OCI-LY7 (cell line): ENCODE measurements at regions not wholly inside any gene's neighbourhood (a gene's known extent, or its start where the extent isn't known, plus 50 kb on each side); places are given as distances from the start of the nearest gene placed in this dataset.

Experiments used
- BruUV-seq: library from RNA; stranded (reverse); fragments of 400-500 nt; replicated peaks from 2 replicates; lab custom pipeline; 2021; lab: Mats Ljungman, UMichigan
- CTCF ChIA-PET: fragments of 300-600 bp; sonication (Branson Sonifier 250); formaldehyde crosslinking; loops from one replicate; lab custom pipeline; 2022; ENCODE audit warnings: antibody characterized with exemption; ENCODE audit not compliant: unreplicated experiment; lab: Charles Lee
- POLR2A ChIA-PET: fragments of 300-600 bp; sonication (Branson Sonifier 250); formaldehyde crosslinking; loops from one replicate; lab custom pipeline; 2022; ENCODE audit warnings: antibody characterized with exemption; lab: Charles Lee
- DNase-seq: peaks from one replicate; pipeline ENCODE4 v3.0.0-alpha.2; 2015; ENCODE audit warnings: low spot score
- H2AFZ ChIP-seq: fragments of 200-600 bp; sonication (generic), shearing (Covaris generic); 2 replicates; pipeline ENCODE4 v1.6.1; 2014; ENCODE audit warnings: mild to moderate bottlenecking, antibody characterized with exemption, low read length, moderate library complexity
- H3K27ac ChIP-seq: fragments of 200-600 bp; sonication (generic); 2 replicates; pipeline ENCODE4 v1.5.1; 2014; ENCODE audit warnings: mixed run types, low read depth, mild to moderate bottlenecking, moderate library complexity, low read length, inconsistent platforms; ENCODE audit not compliant: poor library complexity, severe bottlenecking
- H3K36me3 ChIP-seq: fragments of 200-600 bp; sonication (generic); 2 replicates; pipeline ENCODE4 v1.6.1; 2014; ENCODE audit warnings: mild to moderate bottlenecking, antibody characterized with exemption, low read length, moderate library complexity, mixed read lengths; ENCODE audit not compliant: insufficient read depth
- H3K4me1 ChIP-seq: fragments of 200-600 bp; sonication (generic); 2 replicates; pipeline ENCODE4 v1.5.1; 2014; ENCODE audit warnings: mild to moderate bottlenecking, low read length; ENCODE audit not compliant: insufficient read depth, poor library complexity, severe bottlenecking
- H3K4me2 ChIP-seq: fragments of 200-600 bp; sonication (generic); 2 replicates; pipeline ENCODE4 v1.6.1; 2014; ENCODE audit warnings: mild to moderate bottlenecking, low read length
- H3K4me3 ChIP-seq: fragments of 200-600 bp; sonication (generic); 2 replicates; pipeline ENCODE4 v1.5.1; 2014; ENCODE audit warnings: mild to moderate bottlenecking, low read depth, low read length; ENCODE audit not compliant: poor library complexity, severe bottlenecking
- H3K79me2 ChIP-seq: fragments of 200-600 bp; sonication (generic); 2 replicates; pipeline ENCODE4 v1.6.1; 2016; ENCODE audit warnings: low read depth, mild to moderate bottlenecking, low read length, moderate library complexity, mixed read lengths; ENCODE audit not compliant: insufficient read depth
- H3K9me2 ChIP-seq: fragments of 200-600 bp; sonication (generic); 2 replicates; pipeline ENCODE4 v1.6.1; 2016; ENCODE audit warnings: mild to moderate bottlenecking, low read length, mixed read lengths; ENCODE audit not compliant: insufficient read depth
- H3K9me3 ChIP-seq: fragments of 200-600 bp; sonication (generic); 2 replicates; pipeline ENCODE4 v1.6.1; 2014; ENCODE audit warnings: mild to moderate bottlenecking, mixed run types, low read length, mixed read lengths
- H4K20me1 ChIP-seq: fragments of 200-600 bp; sonication (generic); 2 replicates; pipeline ENCODE4 v1.6.1; 2014; ENCODE audit warnings: mild to moderate bottlenecking, antibody characterized with exemption, low read length, moderate library complexity, mixed read lengths; ENCODE audit not compliant: insufficient read depth
- EZH2phosphoT487 ChIP-seq: fragments of 200-600 bp; sonication (generic); IDR thresholded peaks from 2 replicates; pipeline ENCODE4 v1.6.1; 2018; ENCODE audit warnings: low read depth, borderline replicate concordance, mild to moderate bottlenecking, mixed run types, antibody characterized with exemption, low read length, moderate library complexity, mixed read lengths
- intact Hi-C: fragments of 100-400 bp; cut with micrococcal nuclease; formaldehyde crosslinking; loops from one replicate; pipeline ENCODE4 v1.10.0; 2022; ENCODE audit not compliant: unreplicated experiment
- TF ChIP-seq, protein P1 (sequence below): fragments of 200-600 bp; sonication (generic); conservative IDR thresholded peaks from 2 replicates; pipeline ENCODE4 v1.5.1; 2014; ENCODE audit warnings: mild to moderate bottlenecking, antibody characterized with exemption, low read length, moderate library complexity, mixed read lengths

DNA sequence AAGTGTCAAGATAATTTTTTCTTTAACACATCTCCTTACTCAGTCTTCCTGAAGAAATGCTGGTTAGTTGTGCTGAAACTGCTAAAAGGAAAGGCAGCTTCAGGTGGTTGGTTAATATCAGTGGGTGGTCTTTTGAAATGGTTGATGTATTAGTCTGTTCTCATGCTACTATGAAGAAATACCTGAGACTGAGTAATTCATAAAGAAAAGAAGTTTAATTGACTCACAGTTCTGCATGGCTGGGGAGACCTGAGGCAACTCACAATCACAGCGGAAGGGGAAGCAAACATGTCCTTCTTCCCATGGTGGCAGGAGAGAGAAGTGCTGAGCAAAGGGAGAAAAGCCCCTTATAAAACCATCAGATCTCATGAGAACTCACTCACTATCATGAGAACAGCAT lies 125.9 kb upstream of the CYRIA start:
- no TSS peak for BruUV-seq

DNA sequence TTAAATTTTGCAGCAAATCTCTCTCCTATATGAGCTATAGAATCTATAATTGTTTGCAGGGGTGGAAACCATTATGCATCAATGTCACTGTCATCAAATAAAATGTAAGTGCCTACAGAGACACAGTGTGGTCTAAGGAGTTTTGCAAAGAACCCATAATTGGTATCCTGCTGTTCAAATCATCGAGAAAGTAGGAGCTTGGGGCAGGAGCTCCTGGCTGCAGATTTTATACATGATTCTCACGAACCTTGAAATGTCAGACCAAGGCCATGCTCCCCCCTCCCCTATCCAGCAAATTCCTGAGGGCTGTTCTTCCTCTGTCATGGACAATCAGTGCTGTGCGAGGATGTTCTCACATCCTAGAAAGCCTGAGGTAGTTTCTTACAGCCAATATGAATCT lies 119.5 kb upstream of the CYRIA start:
- no peaks in the 10 kb centered on the region for H4K20me1 ChIP-seq
- CTCF ChIA-PET: no interaction called here

More for the DNA sequence above, 125.9 kb upstream of the CYRIA start:
- Histone ChIP-seq H3K4me2 (no peak overlapping the region), H2AFZ (no peak overlapping the region), H3K9me2 (no peaks in the 10 kb centered on the region), H3K4me3 (no peak overlapping the region), H3K27ac (no peak overlapping the region), H4K20me1 (no peaks in the 10 kb centered on the region), H3K36me3 (no peaks in the 10 kb centered on the region), H3K79me2 (no peaks in the 10 kb centered on the region), H3K4me1 (no peaks in the 10 kb centered on the region), H3K9me3 (no peaks in the 10 kb centered on the region)
- no peak for TF ChIP-seq EZH2phosphoT487
- TF ChIP-seq, protein P1, sequence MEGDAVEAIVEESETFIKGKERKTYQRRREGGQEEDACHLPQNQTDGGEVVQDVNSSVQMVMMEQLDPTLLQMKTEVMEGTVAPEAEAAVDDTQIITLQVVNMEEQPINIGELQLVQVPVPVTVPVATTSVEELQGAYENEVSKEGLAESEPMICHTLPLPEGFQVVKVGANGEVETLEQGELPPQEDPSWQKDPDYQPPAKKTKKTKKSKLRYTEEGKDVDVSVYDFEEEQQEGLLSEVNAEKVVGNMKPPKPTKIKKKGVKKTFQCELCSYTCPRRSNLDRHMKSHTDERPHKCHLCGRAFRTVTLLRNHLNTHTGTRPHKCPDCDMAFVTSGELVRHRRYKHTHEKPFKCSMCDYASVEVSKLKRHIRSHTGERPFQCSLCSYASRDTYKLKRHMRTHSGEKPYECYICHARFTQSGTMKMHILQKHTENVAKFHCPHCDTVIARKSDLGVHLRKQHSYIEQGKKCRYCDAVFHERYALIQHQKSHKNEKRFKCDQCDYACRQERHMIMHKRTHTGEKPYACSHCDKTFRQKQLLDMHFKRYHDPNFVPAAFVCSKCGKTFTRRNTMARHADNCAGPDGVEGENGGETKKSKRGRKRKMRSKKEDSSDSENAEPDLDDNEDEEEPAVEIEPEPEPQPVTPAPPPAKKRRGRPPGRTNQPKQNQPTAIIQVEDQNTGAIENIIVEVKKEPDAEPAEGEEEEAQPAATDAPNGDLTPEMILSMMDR: no peak
- CTCF ChIA-PET: no interaction called here
- intact Hi-C loops: no loop called here
- POLR2A ChIA-PET: no interaction called here
- no peak for DNase-seq

DNA sequence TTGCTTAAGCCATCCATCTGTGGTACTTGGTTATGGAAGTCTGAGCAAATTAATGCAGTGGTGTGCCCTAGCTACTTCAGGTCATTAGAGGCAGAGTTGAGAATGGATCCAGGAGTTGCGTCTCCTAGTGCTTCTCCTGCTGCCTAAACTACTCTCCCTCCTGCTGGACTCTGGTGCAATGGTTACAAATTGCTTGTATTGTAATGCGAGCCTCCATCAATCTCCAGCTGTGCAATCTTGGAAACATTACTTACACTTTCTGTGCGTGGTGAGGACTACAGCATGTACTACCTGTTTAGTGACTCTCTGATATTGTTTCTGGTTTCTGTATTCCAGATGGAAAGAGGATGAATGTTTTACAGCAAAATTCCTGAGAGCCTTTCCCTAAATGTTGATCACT lies 119.0 kb upstream of the CYRIA start:
- intact Hi-C loops: no loop called here
- CTCF ChIA-PET: no interaction called here

More for the DNA sequence above, 119.5 kb upstream of the CYRIA start:
- BruUV-seq: no TSS peak
- intact Hi-C loops: no loop called here
- Histone ChIP-seq H3K9me2 (no peaks in the 10 kb centered on the region), H3K9me3 (no peaks in the 10 kb centered on the region), H3K4me1 (no peaks in the 10 kb centered on the region), H2AFZ (no peak overlapping the region), H3K27ac (no peak overlapping the region), H3K79me2 (no peaks in the 10 kb centered on the region), H3K4me2 (no peak overlapping the region), H3K4me3 (no peak overlapping the region), H3K36me3 (no peaks in the 10 kb centered on the region)
- TF ChIP-seq EZH2phosphoT487: no peak
- TF ChIP-seq, protein P1: no peak
- POLR2A ChIA-PET: no interaction called here
- no peak for DNase-seq

More for the DNA sequence above, 119.0 kb upstream of the CYRIA start:
- no peak overlapping the region for H3K27ac ChIP-seq
- TF ChIP-seq, protein P1: no peak
- no peak for TF ChIP-seq EZH2phosphoT487
- no peak overlapping the region for H2AFZ ChIP-seq
- no peak for DNase-seq
- no peaks in the 10 kb centered on the region for H4K20me1 ChIP-seq
- BruUV-seq: no TSS peak
- POLR2A ChIA-PET: no interaction called here
- H3K9me2 ChIP-seq: no peaks in the 10 kb centered on the region
- H3K4me2 ChIP-seq: no peak overlapping the region
- H3K4me1 ChIP-seq: no peaks in the 10 kb centered on the region
- no peaks in the 10 kb centered on the region for H3K9me3 ChIP-seq
- H3K79me2 ChIP-seq: no peaks in the 10 kb centered on the region
- no peak overlapping the region for H3K4me3 ChIP-seq
- H3K36me3 ChIP-seq: no peaks in the 10 kb centered on the region
